IPS-20b (cell line): ENCODE measurements at regions not wholly inside any gene's neighbourhood (a gene's known extent, or its start where the extent isn't known, plus 50 kb on each side); places are given as distances from the start of the nearest gene placed in this dataset.

Experiments
- H3K27ac ChIP-seq: one replicate; pipeline ENCODE4 v1.5.1; 2013; ENCODE audit warnings: low read length
- H3K27me3 ChIP-seq: 2 replicates; pipeline ENCODE4 v1.6.1; 2013; ENCODE audit warnings: mild to moderate bottlenecking, low read length, inconsistent platforms; ENCODE audit not compliant: insufficient read depth
- H3K36me3 ChIP-seq: 2 replicates; pipeline ENCODE4 v1.6.1; 2013; ENCODE audit warnings: low read depth, mild to moderate bottlenecking, inconsistent platforms, low read length, moderate library complexity; ENCODE audit not compliant: insufficient read depth
- H3K4me1 ChIP-seq: 2 replicates; pipeline ENCODE4 v1.6.1; 2013; ENCODE audit warnings: mild to moderate bottlenecking, control low read depth, inconsistent platforms, low read length, moderate library complexity; ENCODE audit not compliant: insufficient read depth
- H3K4me3 ChIP-seq: 2 replicates; pipeline ENCODE4 v1.5.1; 2013; ENCODE audit warnings: mild to moderate bottlenecking, low read length, inconsistent platforms
- H3K9ac ChIP-seq: 2 replicates; pipeline ENCODE4 v1.6.1; 2013; ENCODE audit warnings: low read depth, mild to moderate bottlenecking, inconsistent platforms, low read length, moderate library complexity
- H3K9me3 ChIP-seq: 2 replicates; pipeline ENCODE4 v1.6.1; 2013; ENCODE audit warnings: mild to moderate bottlenecking, low read depth, low read length, inconsistent platforms; ENCODE audit not compliant: insufficient read depth

GRCh38 chr7:13421776-13422175, 567.7 kb downstream of the ETV1 start:
- Histone ChIP-seq H3K27me3 (no peaks in the 10 kb centered on the region), H3K4me3 (no peak overlapping the region), H3K27ac (no peak overlapping the region), H3K9me3 (peaks cover 4% of the 10 kb centered on the region; the same call in 1 of the 2 replicates), H3K9ac (no peak overlapping the region), H3K4me1 (no peaks in the 10 kb centered on the region), H3K36me3 (no peaks in the 10 kb centered on the region)

- no peak overlapping the region for H3K9ac ChIP-seq
- no peaks in the 10 kb centered on the region for H3K4me1 ChIP-seq
- H3K36me3 ChIP-seq, result no peaks in the 10 kb centered on the region
- no peak overlapping the region for H3K4me3 ChIP-seq
- H3K27ac ChIP-seq, result no peak overlapping the region
- H3K9me3 ChIP-seq, result no peaks in the 10 kb centered on the region
- no peaks in the 10 kb centered on the region for H3K27me3 ChIP-seq
Observed at GRCh38 chr7:13433946-13434345, 555.5 kb downstream of the ETV1 start.

GRCh38 chr7:13442226-13442625, 547.2 kb downstream of the ETV1 start:
- Histone ChIP-seq H3K27me3 (no peaks in the 10 kb centered on the region), H3K9ac (no peak overlapping the region), H3K4me3 (no peak overlapping the region), H3K27ac (no peak overlapping the region), H3K4me1 (no peaks in the 10 kb centered on the region), H3K36me3 (no peaks in the 10 kb centered on the region), H3K9me3 (no peaks in the 10 kb centered on the region)

GRCh38 chr7:13447637-13448036, 541.8 kb downstream of the ETV1 start:
- H3K9ac ChIP-seq, result no peak overlapping the region
- H3K4me1 ChIP-seq, result no peaks in the 10 kb centered on the region
- H3K27me3 ChIP-seq, result no peaks in the 10 kb centered on the region
- no peaks in the 10 kb centered on the region for H3K9me3 ChIP-seq
- no peaks in the 10 kb centered on the region for H3K36me3 ChIP-seq
- H3K27ac ChIP-seq, result no peak overlapping the region
- no peak overlapping the region for H3K4me3 ChIP-seq

GRCh38 chr7:13448243-13448642, 541.2 kb downstream of the ETV1 start:
- Histone ChIP-seq H3K4me3 (no peak overlapping the region), H3K27ac (no peak overlapping the region), H3K9ac (no peak overlapping the region), H3K27me3 (no peaks in the 10 kb centered on the region), H3K9me3 (no peaks in the 10 kb centered on the region), H3K36me3 (no peaks in the 10 kb centered on the region), H3K4me1 (no peaks in the 10 kb centered on the region)

- H3K4me3 ChIP-seq, result no peak overlapping the region
- H3K4me1 ChIP-seq, result no peaks in the 10 kb centered on the region
- no peak overlapping the region for H3K27ac ChIP-seq
- H3K27me3 ChIP-seq, result no peaks in the 10 kb centered on the region
- no peaks in the 10 kb centered on the region for H3K36me3 ChIP-seq
- no peak overlapping the region for H3K9ac ChIP-seq
- no peaks in the 10 kb centered on the region for H3K9me3 ChIP-seq
Observed at GRCh38 chr7:13449460-13449859, 540.0 kb downstream of the ETV1 start.

GRCh38 chr7:13454916-13455592, 534.4 kb downstream of the ETV1 start:
- H3K4me3 ChIP-seq, result no peak overlapping the region
- H3K27me3 ChIP-seq, result no peaks in the 10 kb centered on the region
- no peaks in the 10 kb centered on the region for H3K4me1 ChIP-seq
- H3K36me3 ChIP-seq, result no peaks in the 10 kb centered on the region
- H3K9me3 ChIP-seq, result no peaks in the 10 kb centered on the region
- no peak overlapping the region for H3K9ac ChIP-seq
- H3K27ac ChIP-seq, result no peak overlapping the region

- Histone ChIP-seq H3K9ac (no peak overlapping the region), H3K27ac (no peak overlapping the region), H3K36me3 (no peaks in the 10 kb centered on the region), H3K27me3 (no peaks in the 10 kb centered on the region), H3K9me3 (no peaks in the 10 kb centered on the region), H3K4me1 (no peaks in the 10 kb centered on the region), H3K4me3 (no peak overlapping the region)
Observed at GRCh38 chr7:13457790-13458189, 531.7 kb downstream of the ETV1 start.

GRCh38 chr7:13466874-13467547, 522.5 kb downstream of the ETV1 start:
- Histone ChIP-seq H3K4me3 (no peak overlapping the region), H3K4me1 (no peaks in the 10 kb centered on the region; the same call in 1 of the 2 replicates), H3K9me3 (no peaks in the 10 kb centered on the region), H3K36me3 (no peaks in the 10 kb centered on the region), H3K9ac (no peak overlapping the region), H3K27me3 (no peaks in the 10 kb centered on the region), H3K27ac (no peak overlapping the region)

GRCh38 chr7:13476881-13477444, 512.5 kb downstream of the ETV1 start:
- Histone ChIP-seq H3K27me3 (no peaks in the 10 kb centered on the region), H3K9ac (no peak overlapping the region), H3K4me1 (no peaks in the 10 kb centered on the region), H3K36me3 (no peaks in the 10 kb centered on the region), H3K4me3 (no peak overlapping the region), H3K27ac (no peak overlapping the region), H3K9me3 (no peaks in the 10 kb centered on the region)

- Histone ChIP-seq H3K4me3 (no peak overlapping the region), H3K9ac (no peak overlapping the region), H3K27me3 (no peaks in the 10 kb centered on the region), H3K9me3 (no peaks in the 10 kb centered on the region; the same call in 1 of the 2 replicates), H3K27ac (no peak overlapping the region), H3K36me3 (no peaks in the 10 kb centered on the region), H3K4me1 (no peaks in the 10 kb centered on the region)
Observed at GRCh38 chr7:13489386-13489785, 500.1 kb downstream of the ETV1 start.

GRCh38 chr7:13496976-13497375, 492.5 kb downstream of the ETV1 start:
- no peaks in the 10 kb centered on the region for H3K27me3 ChIP-seq
- H3K4me3 ChIP-seq, result no peak overlapping the region
- no peak overlapping the region for H3K9ac ChIP-seq

More at GRCh38 chr7:13496976-13497375, 492.5 kb downstream of the ETV1 start:
- Histone ChIP-seq H3K27ac (no peak overlapping the region), H3K9me3 (no peaks in the 10 kb centered on the region), H3K4me1 (no peaks in the 10 kb centered on the region), H3K36me3 (no peaks in the 10 kb centered on the region)
